ENCODE measurements at regions not wholly inside any gene's neighbourhood (a gene's known extent, or its start where the extent isn't known, plus 50 kb on each side); places are given as distances from the start of the nearest gene placed in this dataset.

DNA sequence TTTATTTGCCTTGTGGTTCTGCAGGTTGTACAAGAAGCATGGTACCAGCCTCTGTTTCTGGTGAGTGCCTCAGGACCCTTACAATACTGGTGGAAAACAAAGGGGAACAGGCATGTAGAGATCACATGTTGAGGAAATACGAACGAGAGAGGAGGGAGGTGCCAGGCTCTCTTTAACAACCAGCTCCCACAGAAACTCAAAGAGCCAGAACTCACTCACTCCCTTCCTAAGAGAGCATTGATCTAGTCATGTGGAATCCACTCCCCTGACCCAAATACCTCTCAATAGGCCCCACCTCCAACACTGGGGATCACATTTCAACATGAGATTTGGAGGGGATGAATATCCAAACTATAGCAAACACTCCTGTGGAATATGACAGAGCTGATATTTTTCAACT is 938.0 kb downstream of the GALC start:
- H3K27ac Mint-ChIP-seq: peak overlapping the region; percentile 91
- DNase-seq: no peak
- no peak overlapping the region for H3K4me3 Mint-ChIP-seq
- H3K36me3 Mint-ChIP-seq (ENCODE audit: low read depth): no peaks in the 10 kb centered on the region
- H3K9me3 Mint-ChIP-seq: no peaks in the 10 kb centered on the region
- no peaks in the 10 kb centered on the region for H3K27me3 Mint-ChIP-seq (ENCODE audit: low read depth, poor library complexity)
- TF ChIP-seq, protein P1, sequence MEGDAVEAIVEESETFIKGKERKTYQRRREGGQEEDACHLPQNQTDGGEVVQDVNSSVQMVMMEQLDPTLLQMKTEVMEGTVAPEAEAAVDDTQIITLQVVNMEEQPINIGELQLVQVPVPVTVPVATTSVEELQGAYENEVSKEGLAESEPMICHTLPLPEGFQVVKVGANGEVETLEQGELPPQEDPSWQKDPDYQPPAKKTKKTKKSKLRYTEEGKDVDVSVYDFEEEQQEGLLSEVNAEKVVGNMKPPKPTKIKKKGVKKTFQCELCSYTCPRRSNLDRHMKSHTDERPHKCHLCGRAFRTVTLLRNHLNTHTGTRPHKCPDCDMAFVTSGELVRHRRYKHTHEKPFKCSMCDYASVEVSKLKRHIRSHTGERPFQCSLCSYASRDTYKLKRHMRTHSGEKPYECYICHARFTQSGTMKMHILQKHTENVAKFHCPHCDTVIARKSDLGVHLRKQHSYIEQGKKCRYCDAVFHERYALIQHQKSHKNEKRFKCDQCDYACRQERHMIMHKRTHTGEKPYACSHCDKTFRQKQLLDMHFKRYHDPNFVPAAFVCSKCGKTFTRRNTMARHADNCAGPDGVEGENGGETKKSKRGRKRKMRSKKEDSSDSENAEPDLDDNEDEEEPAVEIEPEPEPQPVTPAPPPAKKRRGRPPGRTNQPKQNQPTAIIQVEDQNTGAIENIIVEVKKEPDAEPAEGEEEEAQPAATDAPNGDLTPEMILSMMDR (IDR thresholded peaks at IDR 0.05): no peak
- peaks cover 9% of the 10 kb centered on the region for H3K4me1 Mint-ChIP-seq

DNA sequence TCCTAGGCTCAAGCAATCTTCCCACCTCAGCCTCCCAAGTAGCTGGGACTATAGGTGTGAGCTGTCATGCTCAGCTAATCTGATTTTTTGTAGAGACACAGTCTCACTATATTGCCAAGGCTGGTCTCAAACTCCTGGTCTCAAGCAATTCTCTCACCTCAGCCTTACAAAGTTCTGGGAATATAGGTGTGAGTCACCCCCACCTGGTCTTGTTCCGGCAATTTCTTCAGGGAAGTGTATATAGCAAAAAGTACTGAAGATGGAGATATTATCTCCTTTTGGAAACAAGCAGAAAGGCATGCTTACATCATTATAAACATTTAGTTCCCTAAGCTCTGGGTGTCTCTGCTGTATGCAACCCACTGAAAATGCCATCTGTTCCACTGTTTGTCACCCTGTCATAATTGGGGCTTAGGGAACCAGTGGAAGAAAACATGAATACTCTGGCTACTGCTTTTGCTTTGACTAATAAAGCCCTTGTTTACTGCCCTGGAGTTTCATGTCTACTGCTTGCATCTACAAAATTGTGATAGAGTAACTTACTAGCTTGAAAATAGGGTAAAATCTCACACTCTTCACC is 940.2 kb downstream of the GALC start:
- Mint-ChIP-seq H3K4me1 (peaks cover 9% of the 10 kb centered on the region), H3K9me3 (no peaks in the 10 kb centered on the region), H3K36me3 (ENCODE audit: low read depth) (no peaks in the 10 kb centered on the region), H3K4me3 (no peak overlapping the region), H3K27ac (no peak overlapping the region), H3K27me3 (ENCODE audit: low read depth, poor library complexity) (no peaks in the 10 kb centered on the region)
- no peak for DNase-seq
- TF ChIP-seq, protein P1 (IDR thresholded peaks at IDR 0.05): no peak

DNA sequence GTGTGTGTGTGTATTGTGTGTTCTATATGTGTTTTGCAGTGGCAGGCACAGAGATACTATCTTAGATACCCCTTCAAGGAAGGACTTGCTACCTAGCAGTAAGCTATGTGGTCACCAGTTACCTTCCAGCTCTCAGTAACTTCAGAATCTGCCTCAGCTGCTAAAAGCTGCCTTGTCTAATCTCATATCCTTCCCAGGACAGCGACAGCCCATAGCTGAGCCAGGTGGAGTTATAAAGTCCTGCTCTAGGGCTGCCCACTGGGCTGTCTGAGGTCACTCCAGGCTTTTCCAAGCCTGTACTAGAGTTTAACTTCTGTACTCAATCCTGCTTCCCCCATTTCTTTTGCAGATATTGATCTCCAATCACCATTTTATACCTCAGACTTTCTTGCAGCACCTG is 942.6 kb downstream of the GALC start:
- H3K27me3 Mint-ChIP-seq (ENCODE audit: low read depth, poor library complexity): peaks cover 4% of the 10 kb centered on the region
- TF ChIP-seq, protein P1 (IDR thresholded peaks at IDR 0.05): no peak
- H3K27ac Mint-ChIP-seq: no peak overlapping the region
- H3K9me3 Mint-ChIP-seq: no peaks in the 10 kb centered on the region
- DNase-seq: no peak
- H3K4me1 Mint-ChIP-seq: peaks cover 8% of the 10 kb centered on the region
- no peaks in the 10 kb centered on the region for H3K36me3 Mint-ChIP-seq (ENCODE audit: low read depth)
- H3K4me3 Mint-ChIP-seq: no peak overlapping the region

DNA sequence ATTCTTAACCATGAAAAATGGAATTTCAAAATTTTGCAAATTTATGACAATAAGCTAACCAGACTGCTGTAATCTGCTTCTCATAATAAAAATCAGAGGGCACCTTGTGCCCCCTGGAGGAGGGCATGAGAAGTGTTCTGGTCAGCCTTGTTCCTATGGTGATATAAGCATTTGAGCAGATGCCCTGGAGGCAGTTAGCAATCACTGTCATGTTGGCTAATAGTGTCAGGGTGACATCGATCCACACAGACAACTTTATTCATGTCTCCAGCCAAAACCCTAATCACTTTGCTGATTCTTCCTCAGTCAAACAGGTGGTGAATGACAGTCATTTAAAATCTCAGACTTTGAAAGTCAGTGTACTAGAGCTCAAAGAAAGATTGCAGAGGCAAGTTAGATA is 943.0 kb downstream of the GALC start:
- TF ChIP-seq, protein P1 (IDR thresholded peaks at IDR 0.05): peak; percentile 51
- peak; percentile 22 for DNase-seq
- Mint-ChIP-seq H3K4me1 (peaks cover 3% of the 10 kb centered on the region), H3K27me3 (ENCODE audit: low read depth, poor library complexity) (peaks cover 4% of the 10 kb centered on the region), H3K9me3 (no peaks in the 10 kb centered on the region), H3K36me3 (ENCODE audit: low read depth) (no peaks in the 10 kb centered on the region), H3K4me3 (no peak overlapping the region), H3K27ac (no peak overlapping the region)

DNA sequence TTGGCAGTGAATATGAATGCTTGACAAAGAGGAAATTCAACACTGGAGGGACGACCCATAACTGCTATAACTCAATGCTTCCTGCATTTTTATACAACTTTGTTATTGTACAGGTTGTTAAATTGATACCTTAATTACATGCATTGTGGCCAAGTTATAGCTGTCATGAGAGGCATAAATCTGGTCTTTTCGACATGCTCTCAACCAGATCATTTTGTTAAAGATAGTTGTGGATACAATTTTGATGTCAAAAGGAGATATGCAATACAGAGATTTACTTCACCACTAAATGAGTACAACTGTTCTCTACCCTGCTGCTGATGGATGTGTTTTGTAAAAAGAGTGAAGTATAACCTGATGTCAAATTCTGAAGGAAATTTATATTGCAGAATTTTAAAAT is 946.0 kb downstream of the GALC start:
- Mint-ChIP-seq H3K9me3 (no peaks in the 10 kb centered on the region), H3K27ac (no peak overlapping the region), H3K4me3 (no peak overlapping the region), H3K36me3 (ENCODE audit: low read depth) (no peaks in the 10 kb centered on the region), H3K4me1 (no peaks in the 10 kb centered on the region), H3K27me3 (ENCODE audit: low read depth, poor library complexity) (peaks cover 4% of the 10 kb centered on the region)
- no peak for DNase-seq
- TF ChIP-seq, protein P1 (IDR thresholded peaks at IDR 0.05): no peak

DNA sequence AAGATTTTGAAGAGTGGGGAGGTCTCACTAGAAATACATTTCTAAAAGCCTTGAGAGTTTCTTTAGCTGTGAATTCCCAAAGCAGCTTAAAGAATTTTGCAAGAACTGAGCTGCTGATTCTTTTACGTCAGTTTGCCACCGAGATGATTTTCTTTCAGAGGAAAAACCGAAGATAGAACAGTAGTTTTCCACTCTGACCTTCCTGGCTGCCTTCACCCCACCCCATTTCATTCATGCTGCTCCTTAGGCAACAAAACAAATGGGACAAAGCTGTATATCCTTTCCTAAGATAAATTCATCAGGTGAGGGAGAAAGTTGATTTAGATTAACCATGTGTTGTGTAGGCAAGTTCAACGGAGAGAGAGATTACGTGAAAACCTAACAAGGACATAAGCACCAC is 947.0 kb downstream of the GALC start:
- Mint-ChIP-seq H3K27ac (no peak overlapping the region), H3K36me3 (ENCODE audit: low read depth) (no peaks in the 10 kb centered on the region), H3K9me3 (no peaks in the 10 kb centered on the region), H3K4me3 (no peak overlapping the region), H3K27me3 (ENCODE audit: low read depth, poor library complexity) (peaks cover 4% of the 10 kb centered on the region), H3K4me1 (no peaks in the 10 kb centered on the region)
- DNase-seq: no peak
- TF ChIP-seq, protein P1 (IDR thresholded peaks at IDR 0.05): no peak

All from nephron progenitor cell (in vitro differentiated cells).